ENCODE measurements at regions not wholly inside any gene's neighbourhood (a gene's known extent, or its start where the extent isn't known, plus 50 kb on each side); places are given as distances from the start of the nearest gene placed in this dataset.
"Not testable (repeated sequence)": the region's sequence is repeated elsewhere in the genome, so short reads cannot be mapped to it uniquely, and the experiment has no call there.

GRCh38 chr2:34519659-34520058, 920.6 kb upstream of the FAM98A start:
- no peaks in the 10 kb centered on the region for H4K20me1 ChIP-seq (ENCODE audit: control insufficient read depth, insufficient read depth, low read depth, low read length)
- H3K9me2 ChIP-seq (replicated peaks; ENCODE audit: control insufficient read depth, low read length) = no peaks in the 10 kb centered on the region
- no peak for TF ChIP-seq EZH2phosphoT487 (IDR thresholded peaks at IDR 0.05; ENCODE audit: borderline replicate concordance, low read length)
- TF ChIP-seq CTCF (IDR thresholded peaks at IDR 0.05; ENCODE audit: low read depth, low read length, poor library complexity, severe bottlenecking) = no peak
- H3K4me1 ChIP-seq (ENCODE audit: control insufficient read depth, low read length) = no peaks in the 10 kb centered on the region
- H3K27me3 ChIP-seq (ENCODE audit: control insufficient read depth, low read length) = no peaks in the 10 kb centered on the region
- H3K27ac ChIP-seq (ENCODE audit: low read depth, low read length) = no peak overlapping the region
- H3F3A ChIP-seq (ENCODE audit: control insufficient read depth, insufficient read depth) = no peaks in the 10 kb centered on the region
- no peak overlapping the region for H3K4me2 ChIP-seq (ENCODE audit: low read length)
- no peak overlapping the region for H3K4me3 ChIP-seq (ENCODE audit: low read length)
- no peaks in the 10 kb centered on the region for H3K36me3 ChIP-seq (ENCODE audit: control insufficient read depth, low read length)
- H3K9me3 ChIP-seq (ENCODE audit: control insufficient read depth, insufficient read depth, low read length) = no peaks in the 10 kb centered on the region
- no peaks in the 10 kb centered on the region for H3K79me2 ChIP-seq (ENCODE audit: control insufficient read depth, low read length)

- no peaks in the 10 kb centered on the region for H3K4me1 ChIP-seq (ENCODE audit: control insufficient read depth, low read length)
- H4K20me1 ChIP-seq (ENCODE audit: control insufficient read depth, insufficient read depth, low read depth, low read length) = no peaks in the 10 kb centered on the region
- no peak overlapping the region for H3K4me2 ChIP-seq (ENCODE audit: low read length)
- no peaks in the 10 kb centered on the region for H3F3A ChIP-seq (ENCODE audit: control insufficient read depth, insufficient read depth)
- H3K9me3 ChIP-seq (ENCODE audit: control insufficient read depth, insufficient read depth, low read length) = no peaks in the 10 kb centered on the region
- H3K36me3 ChIP-seq (ENCODE audit: control insufficient read depth, low read length) = no peaks in the 10 kb centered on the region
- no peak overlapping the region for H3K27ac ChIP-seq (ENCODE audit: low read depth, low read length)
- H3K9me2 ChIP-seq (replicated peaks; ENCODE audit: control insufficient read depth, low read length) = no peaks in the 10 kb centered on the region
- H3K27me3 ChIP-seq (ENCODE audit: control insufficient read depth, low read length) = no peaks in the 10 kb centered on the region
- no peaks in the 10 kb centered on the region for H3K79me2 ChIP-seq (ENCODE audit: control insufficient read depth, low read length)
- TF ChIP-seq CTCF (IDR thresholded peaks at IDR 0.05; ENCODE audit: low read depth, low read length, poor library complexity, severe bottlenecking) (no peak), EZH2phosphoT487 (IDR thresholded peaks at IDR 0.05; ENCODE audit: borderline replicate concordance, low read length) (no peak)
- no peak overlapping the region for H3K4me3 ChIP-seq (ENCODE audit: low read length)
These were observed 899.5 kb upstream of the FAM98A start for GRCh38 chr2:34498561-34498960.

- H3K4me1 ChIP-seq (ENCODE audit: control insufficient read depth, low read length); H3K4me2 ChIP-seq (ENCODE audit: low read length); H3F3A ChIP-seq (ENCODE audit: control insufficient read depth, insufficient read depth); H3K27me3 ChIP-seq (ENCODE audit: control insufficient read depth, low read length); H3K36me3 ChIP-seq (ENCODE audit: control insufficient read depth, low read length); H4K20me1 ChIP-seq (ENCODE audit: control insufficient read depth, insufficient read depth, low read depth, low read length); H3K27ac ChIP-seq (ENCODE audit: low read depth, low read length); H3K79me2 ChIP-seq (ENCODE audit: control insufficient read depth, low read length); H3K4me3 ChIP-seq (ENCODE audit: low read length); H3K9me2 ChIP-seq (replicated peaks; ENCODE audit: control insufficient read depth, low read length); H3K9me3 ChIP-seq (ENCODE audit: control insufficient read depth, insufficient read depth, low read length): not testable (repeated sequence)
These were observed 895.1 kb upstream of the FAM98A start for GRCh38 chr2:34494192-34494591.

GRCh38 chr2:34492561-34493455, 893.7 kb upstream of the FAM98A start:
- Histone ChIP-seq H3K4me2 (ENCODE audit: low read length) (no peak overlapping the region), H3K27ac (ENCODE audit: low read depth, low read length) (no peak overlapping the region), H4K20me1 (ENCODE audit: control insufficient read depth, insufficient read depth, low read depth, low read length) (no peaks in the 10 kb centered on the region)

More at GRCh38 chr2:34492561-34493455, 893.7 kb upstream of the FAM98A start:
- H3K9me3 ChIP-seq (ENCODE audit: control insufficient read depth, insufficient read depth, low read length) = no peaks in the 10 kb centered on the region
- H3K27me3 ChIP-seq (ENCODE audit: control insufficient read depth, low read length) = no peaks in the 10 kb centered on the region
- no peak overlapping the region for H3K4me3 ChIP-seq (ENCODE audit: low read length)
- no peaks in the 10 kb centered on the region for H3K4me1 ChIP-seq (ENCODE audit: control insufficient read depth, low read length)
- TF ChIP-seq CTCF (IDR thresholded peaks at IDR 0.05; ENCODE audit: low read depth, low read length, poor library complexity, severe bottlenecking) (no peak), EZH2phosphoT487 (IDR thresholded peaks at IDR 0.05; ENCODE audit: borderline replicate concordance, low read length) (no peak)
- no peaks in the 10 kb centered on the region for H3K79me2 ChIP-seq (ENCODE audit: control insufficient read depth, low read length)
- H3K9me2 ChIP-seq (replicated peaks; ENCODE audit: control insufficient read depth, low read length) = no peaks in the 10 kb centered on the region
- H3F3A ChIP-seq (ENCODE audit: control insufficient read depth, insufficient read depth) = no peaks in the 10 kb centered on the region
- no peaks in the 10 kb centered on the region for H3K36me3 ChIP-seq (ENCODE audit: control insufficient read depth, low read length)
